ENCODE measurements at regions not wholly inside any gene's neighbourhood (a gene's known extent, or its start where the extent isn't known, plus 50 kb on each side); places are given as distances from the start of the nearest gene placed in this dataset.

DNA sequence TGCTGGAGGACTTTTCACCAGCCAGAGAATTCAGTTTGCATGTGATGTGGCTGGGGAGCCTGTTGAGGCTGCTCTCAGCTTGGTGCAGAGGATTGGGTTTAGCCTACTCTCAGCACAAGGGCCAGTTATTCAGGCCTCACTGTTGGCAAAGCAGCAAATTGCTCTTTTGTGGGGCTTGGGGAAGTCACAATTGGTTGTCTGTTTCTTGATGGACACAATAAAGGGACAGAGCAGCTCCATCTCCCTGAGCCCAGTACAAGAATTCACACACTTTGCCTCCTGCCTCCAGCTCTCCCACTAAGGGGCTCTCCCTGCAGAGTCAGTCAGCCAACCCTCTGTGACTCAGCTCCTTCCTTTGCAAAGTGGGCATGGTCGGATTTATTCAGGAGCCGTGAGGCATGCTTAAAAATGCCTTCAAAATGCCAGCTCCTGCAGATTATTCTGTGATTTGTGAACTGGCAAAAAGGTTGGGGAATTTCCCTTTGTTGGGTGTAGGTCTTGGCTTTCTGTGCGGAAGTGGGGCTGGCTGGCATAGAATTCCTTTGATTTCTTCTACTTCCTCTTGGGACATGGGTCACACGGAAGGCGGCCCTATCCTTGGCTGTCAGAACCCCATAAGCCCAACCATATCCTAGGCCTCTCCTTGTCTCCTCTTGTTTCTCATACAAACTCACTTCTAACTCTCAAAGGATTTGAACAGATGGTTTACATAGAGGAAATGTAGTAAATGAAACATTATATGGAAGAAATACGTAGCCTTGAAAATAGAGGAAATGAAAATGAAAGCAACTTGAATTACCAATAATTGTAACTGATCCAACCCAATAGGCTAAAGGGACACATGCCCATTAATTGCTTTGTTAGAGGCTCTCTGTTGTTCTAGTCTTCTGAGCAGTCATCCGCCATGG lies 118.7 kb upstream of the CD180 start:
- H3K27ac ChIP-seq (ENCODE audit: low read depth, low read length), result no peak overlapping the region

DNA sequence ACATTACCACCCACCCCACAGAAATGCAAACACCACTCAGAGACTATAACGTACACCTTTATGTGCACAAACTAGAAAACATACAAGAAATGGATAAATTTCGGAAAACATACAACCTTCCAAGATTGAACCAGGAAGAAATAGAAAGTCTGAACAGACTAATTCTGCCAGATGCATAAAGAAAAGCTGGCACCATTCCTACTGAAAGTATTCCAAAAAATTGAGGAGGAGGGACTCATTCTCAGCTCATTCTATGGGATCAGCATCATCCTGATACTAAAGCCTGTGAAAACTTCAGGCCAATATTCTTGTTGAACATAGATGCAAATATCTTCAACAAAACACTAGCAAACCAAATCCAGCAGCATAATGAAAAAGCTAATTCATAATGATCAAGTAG lies 115.1 kb upstream of the CD180 start:
- no peak overlapping the region for H3K27ac ChIP-seq (ENCODE audit: low read depth, low read length)
- peaks cover 2% of the 10 kb centered on the region for H3K4me1 ChIP-seq (ENCODE audit: insufficient read depth, low read length)
- no peaks in the 10 kb centered on the region for H3K36me3 ChIP-seq (ENCODE audit: insufficient read depth, low read length)
- no peaks in the 10 kb centered on the region for H3K9me3 ChIP-seq (ENCODE audit: low read length)
- H3K4me3 ChIP-seq (ENCODE audit: low read depth in 1 of 2, low read length in 2 of 2), result no peak overlapping the region
- H3K9ac ChIP-seq (ENCODE audit: low read length), result no peak overlapping the region
- no peaks in the 10 kb centered on the region for H3K27me3 ChIP-seq (ENCODE audit: control insufficient read depth in 1 of 2, insufficient read depth in 2 of 2, low read length in 2 of 2)

More for the DNA sequence above, 118.7 kb upstream of the CD180 start:
- Histone ChIP-seq H3K4me1 (ENCODE audit: insufficient read depth, low read length) (no peaks in the 10 kb centered on the region), H3K27me3 (ENCODE audit: control insufficient read depth in 1 of 2, insufficient read depth in 2 of 2, low read length in 2 of 2) (no peaks in the 10 kb centered on the region), H3K36me3 (ENCODE audit: insufficient read depth, low read length) (no peaks in the 10 kb centered on the region), H3K9me3 (ENCODE audit: low read length) (no peaks in the 10 kb centered on the region), H3K9ac (ENCODE audit: low read length) (no peak overlapping the region), H3K4me3 (ENCODE audit: low read depth in 1 of 2, low read length in 2 of 2) (no peak overlapping the region)

DNA sequence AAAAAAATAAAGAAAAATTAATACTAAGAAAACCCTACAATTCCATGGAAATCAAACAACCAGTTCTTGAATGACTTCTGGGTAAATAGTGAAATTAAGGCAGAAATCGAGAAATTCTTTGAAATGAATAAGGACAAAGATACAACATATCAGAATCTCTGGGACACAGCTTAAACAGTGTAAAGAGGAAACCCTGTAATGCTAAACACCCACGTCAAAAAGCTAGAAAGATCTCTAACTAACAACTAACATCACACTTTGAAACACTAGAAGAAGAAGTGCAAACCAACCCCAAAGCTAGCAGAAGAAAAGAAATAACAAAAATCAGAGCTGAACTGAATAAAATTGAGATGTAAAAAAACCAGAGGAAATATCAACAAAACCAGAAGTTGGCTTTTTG lies 114.6 kb upstream of the CD180 start:
- no peaks in the 10 kb centered on the region for H3K9me3 ChIP-seq (ENCODE audit: low read length)
- H3K27ac ChIP-seq (ENCODE audit: low read depth, low read length), result no peak overlapping the region
- no peaks in the 10 kb centered on the region for H3K36me3 ChIP-seq (ENCODE audit: insufficient read depth, low read length)
- no peak overlapping the region for H3K9ac ChIP-seq (ENCODE audit: low read length)
- H3K4me1 ChIP-seq (ENCODE audit: insufficient read depth, low read length), result peaks cover 4% of the 10 kb centered on the region
- no peak overlapping the region for H3K4me3 ChIP-seq (ENCODE audit: low read depth in 1 of 2, low read length in 2 of 2)
- H3K27me3 ChIP-seq (ENCODE audit: control insufficient read depth in 1 of 2, insufficient read depth in 2 of 2, low read length in 2 of 2), result no peaks in the 10 kb centered on the region

DNA sequence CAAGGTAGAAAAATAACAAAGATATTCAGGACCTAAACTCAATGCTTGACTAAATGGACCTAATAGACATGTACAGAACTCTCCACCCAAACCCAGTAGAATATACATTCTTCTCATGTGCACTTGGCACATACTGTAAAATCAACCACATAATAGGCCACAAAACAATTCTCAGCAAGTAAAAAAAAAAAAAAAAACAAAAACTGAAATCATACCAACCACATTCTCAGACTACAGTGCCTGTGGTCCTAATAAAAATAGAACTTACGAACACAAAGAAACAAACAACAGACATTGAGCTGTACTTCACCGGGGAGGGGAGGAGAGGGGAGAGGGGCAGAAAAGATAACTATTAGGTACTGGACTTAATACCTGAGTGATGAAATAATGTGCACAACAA lies 114.1 kb upstream of the CD180 start:
- H3K27ac ChIP-seq (ENCODE audit: low read depth, low read length), result no peak overlapping the region
- H3K27me3 ChIP-seq (ENCODE audit: control insufficient read depth in 1 of 2, insufficient read depth in 2 of 2, low read length in 2 of 2), result no peaks in the 10 kb centered on the region
- no peak overlapping the region for H3K9ac ChIP-seq (ENCODE audit: low read length)
- no peak overlapping the region for H3K4me3 ChIP-seq (ENCODE audit: low read depth in 1 of 2, low read length in 2 of 2)
- H3K36me3 ChIP-seq (ENCODE audit: insufficient read depth, low read length), result no peaks in the 10 kb centered on the region
- H3K4me1 ChIP-seq (ENCODE audit: insufficient read depth, low read length), result peaks cover 8% of the 10 kb centered on the region
- H3K9me3 ChIP-seq (ENCODE audit: low read length), result no peaks in the 10 kb centered on the region

DNA sequence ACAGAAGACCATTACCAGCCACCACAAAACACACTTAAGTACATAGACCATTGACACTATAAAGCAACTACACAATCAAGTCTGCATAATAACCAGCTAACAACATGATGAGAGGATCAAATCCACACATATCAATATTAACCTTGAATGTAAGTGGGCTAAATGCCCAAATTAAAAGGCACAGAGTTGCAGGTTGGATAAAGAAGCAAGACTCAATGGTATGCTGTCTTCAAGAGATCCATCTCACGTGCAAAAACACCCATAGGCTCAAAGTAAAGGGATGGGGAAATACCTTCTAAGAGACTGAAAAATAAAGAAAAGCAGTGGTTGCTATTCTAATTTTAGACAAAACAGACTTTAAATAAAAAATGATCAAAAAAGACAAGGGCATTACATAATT lies 113.6 kb upstream of the CD180 start:
- H3K4me3 ChIP-seq (ENCODE audit: low read depth in 1 of 2, low read length in 2 of 2), result no peak overlapping the region
- H3K27me3 ChIP-seq (ENCODE audit: control insufficient read depth in 1 of 2, insufficient read depth in 2 of 2, low read length in 2 of 2), result no peaks in the 10 kb centered on the region
- no peaks in the 10 kb centered on the region for H3K36me3 ChIP-seq (ENCODE audit: insufficient read depth, low read length)
- no peak overlapping the region for H3K27ac ChIP-seq (ENCODE audit: low read depth, low read length)
- no peaks in the 10 kb centered on the region for H3K9me3 ChIP-seq (ENCODE audit: low read length)
- H3K4me1 ChIP-seq (ENCODE audit: insufficient read depth, low read length), result peaks cover 13% of the 10 kb centered on the region
- H3K9ac ChIP-seq (ENCODE audit: low read length), result no peak overlapping the region

DNA sequence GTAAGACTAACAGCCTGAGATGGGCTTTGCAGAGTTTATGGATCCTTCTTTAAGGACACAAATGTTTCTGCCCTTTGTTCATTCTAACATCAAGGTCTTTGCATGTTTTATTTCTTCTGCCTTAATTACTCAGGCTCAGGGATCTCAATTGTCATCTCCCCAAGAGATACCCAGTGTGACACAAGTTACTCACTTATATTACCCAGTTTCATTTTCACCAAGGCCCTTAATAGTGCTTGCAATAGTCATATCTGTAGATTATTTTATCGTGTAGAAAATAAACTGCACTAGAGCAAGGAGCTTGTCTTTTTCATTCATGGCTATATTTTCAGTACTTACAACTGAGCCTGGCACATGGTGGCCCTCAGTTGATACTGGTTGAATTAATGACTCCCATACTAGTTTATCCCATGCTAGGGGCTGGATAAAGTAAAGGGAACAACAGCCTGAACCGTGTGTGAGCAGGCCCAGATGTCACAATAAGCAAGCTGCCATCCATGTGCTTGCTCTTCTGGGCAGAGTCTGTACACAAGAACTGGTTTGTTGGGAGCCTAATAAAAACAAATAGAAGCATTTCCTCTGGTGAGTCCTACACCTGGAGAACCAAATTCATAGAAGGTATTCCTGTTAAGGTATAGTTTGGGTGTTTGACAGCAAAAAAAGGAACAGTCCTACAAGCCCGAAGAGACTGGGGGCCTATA lies 112.5 kb upstream of the CD180 start:
- Histone ChIP-seq H3K36me3 (ENCODE audit: insufficient read depth, low read length) (no peaks in the 10 kb centered on the region), H3K27ac (ENCODE audit: low read depth, low read length) (no peak overlapping the region), H3K4me3 (ENCODE audit: low read depth in 1 of 2, low read length in 2 of 2) (no peak overlapping the region), H3K9me3 (ENCODE audit: low read length) (no peaks in the 10 kb centered on the region), H3K27me3 (ENCODE audit: control insufficient read depth in 1 of 2, insufficient read depth in 2 of 2, low read length in 2 of 2) (no peaks in the 10 kb centered on the region), H3K4me1 (ENCODE audit: insufficient read depth, low read length) (peaks cover 21% of the 10 kb centered on the region), H3K9ac (ENCODE audit: low read length) (no peak overlapping the region)

DNA sequence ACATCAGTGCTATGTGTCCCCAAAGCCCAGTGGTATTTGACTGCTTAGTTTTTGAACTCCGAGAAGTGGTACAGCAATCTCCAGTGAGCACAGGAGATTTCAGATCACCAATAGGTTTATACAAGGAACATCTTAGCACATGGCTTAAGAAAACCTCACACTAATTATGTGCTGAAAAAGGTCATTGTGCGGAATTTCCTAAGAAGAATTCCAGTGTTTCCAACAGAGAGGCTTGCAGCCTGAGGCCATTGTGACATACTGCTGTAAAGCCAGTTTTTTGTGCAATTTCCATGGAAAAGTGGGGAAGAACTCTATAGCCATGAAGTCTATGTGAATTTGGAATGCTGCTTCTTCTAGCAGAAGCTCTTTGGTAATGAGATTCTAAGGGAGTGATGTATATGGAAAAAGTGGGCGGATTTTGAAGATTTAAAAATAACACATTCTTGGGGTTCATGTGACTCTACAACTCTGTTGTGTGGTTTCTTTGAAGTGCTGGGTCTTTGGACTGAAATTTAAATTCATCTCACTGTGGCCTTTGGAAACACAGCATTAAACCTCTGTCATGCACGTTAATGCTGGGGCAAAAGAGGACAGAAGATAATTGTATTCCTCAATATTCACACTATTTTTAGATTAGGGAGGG lies 110.5 kb upstream of the CD180 start:
- no peaks in the 10 kb centered on the region for H3K27me3 ChIP-seq (ENCODE audit: control insufficient read depth in 1 of 2, insufficient read depth in 2 of 2, low read length in 2 of 2)
- H3K27ac ChIP-seq (ENCODE audit: low read depth, low read length), result no peak overlapping the region
- H3K4me3 ChIP-seq (ENCODE audit: low read depth in 1 of 2, low read length in 2 of 2), result no peak overlapping the region
- H3K9me3 ChIP-seq (ENCODE audit: low read length), result no peaks in the 10 kb centered on the region
- H3K9ac ChIP-seq (ENCODE audit: low read length), result no peak overlapping the region
- H3K36me3 ChIP-seq (ENCODE audit: insufficient read depth, low read length), result no peaks in the 10 kb centered on the region
- H3K4me1 ChIP-seq (ENCODE audit: insufficient read depth, low read length), result peaks cover 27% of the 10 kb centered on the region

DNA sequence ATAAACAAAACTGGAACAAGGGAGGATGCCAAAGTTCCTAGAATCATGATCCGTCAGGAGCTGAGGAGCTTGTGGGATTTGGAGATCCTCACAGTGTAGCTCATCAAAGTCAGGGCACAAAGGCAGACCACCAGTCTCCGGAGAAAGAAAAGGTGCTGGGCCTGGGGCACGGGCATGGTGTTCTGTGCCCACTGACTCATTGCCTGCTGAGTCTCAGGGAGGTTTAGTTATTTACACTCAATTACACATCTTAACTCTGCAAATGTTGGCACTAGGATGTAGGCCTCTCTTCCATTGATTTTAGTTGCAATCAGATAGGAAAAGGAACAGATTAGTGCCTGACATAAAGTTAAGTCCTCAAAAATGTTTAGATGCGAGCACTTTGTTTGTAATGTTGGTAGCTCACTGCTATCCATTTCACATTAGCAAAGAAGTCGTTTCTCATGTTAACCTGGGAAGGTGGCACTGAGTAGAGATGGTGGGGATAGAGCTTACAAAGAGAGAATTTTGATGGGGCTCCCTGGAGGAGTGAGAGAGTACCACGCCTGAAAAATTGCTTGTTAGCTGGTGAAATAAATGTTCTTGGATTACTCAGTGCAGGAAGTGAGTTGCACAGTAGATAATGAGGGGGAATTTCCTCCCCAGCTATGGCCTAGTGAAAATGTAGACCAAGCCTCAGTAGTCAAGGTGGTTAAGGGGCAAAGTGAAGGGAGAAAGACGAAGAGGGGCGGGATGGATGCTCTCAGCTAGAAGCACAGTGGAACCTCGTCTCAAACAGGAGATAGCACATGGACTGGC lies 109.5 kb upstream of the CD180 start:
- no peaks in the 10 kb centered on the region for H3K27me3 ChIP-seq (ENCODE audit: control insufficient read depth in 1 of 2, insufficient read depth in 2 of 2, low read length in 2 of 2)
- no peak overlapping the region for H3K9ac ChIP-seq (ENCODE audit: low read length)
- peaks cover 34% of the 10 kb centered on the region for H3K4me1 ChIP-seq (ENCODE audit: insufficient read depth, low read length)
- H3K27ac ChIP-seq (ENCODE audit: low read depth, low read length), result no peak overlapping the region
- no peaks in the 10 kb centered on the region for H3K9me3 ChIP-seq (ENCODE audit: low read length)
- no peaks in the 10 kb centered on the region for H3K36me3 ChIP-seq (ENCODE audit: insufficient read depth, low read length)
- H3K4me3 ChIP-seq (ENCODE audit: low read depth in 1 of 2, low read length in 2 of 2), result no peak overlapping the region

DNA sequence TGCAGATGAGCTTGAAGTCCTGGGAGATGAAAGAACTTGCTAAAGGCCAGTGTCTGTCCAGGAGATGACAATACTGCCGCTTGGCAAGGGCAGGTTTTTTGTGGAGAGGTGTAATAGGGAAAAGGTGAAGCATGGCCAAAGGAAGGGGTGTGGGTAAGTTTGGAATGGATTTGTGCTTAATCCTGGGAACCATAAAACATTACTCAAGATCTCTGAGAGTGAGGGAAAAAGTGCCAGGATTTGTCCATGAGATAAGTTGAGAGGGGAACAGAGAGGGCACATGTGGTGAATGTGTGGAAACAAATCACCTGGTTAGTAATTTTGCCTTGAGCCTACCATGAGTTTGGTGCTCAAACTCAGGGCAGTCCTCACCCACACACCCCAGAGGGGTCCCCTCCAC lies 108.8 kb upstream of the CD180 start:
- no peak overlapping the region for H3K4me3 ChIP-seq (ENCODE audit: low read depth in 1 of 2, low read length in 2 of 2)
- H3K36me3 ChIP-seq (ENCODE audit: insufficient read depth, low read length), result no peaks in the 10 kb centered on the region
- peaks cover 41% of the 10 kb centered on the region for H3K4me1 ChIP-seq (ENCODE audit: insufficient read depth, low read length)
- H3K27ac ChIP-seq (ENCODE audit: low read depth, low read length), result no peak overlapping the region
- H3K27me3 ChIP-seq (ENCODE audit: control insufficient read depth in 1 of 2, insufficient read depth in 2 of 2, low read length in 2 of 2), result no peaks in the 10 kb centered on the region
- H3K9ac ChIP-seq (ENCODE audit: low read length), result no peak overlapping the region
- no peaks in the 10 kb centered on the region for H3K9me3 ChIP-seq (ENCODE audit: low read length)

DNA sequence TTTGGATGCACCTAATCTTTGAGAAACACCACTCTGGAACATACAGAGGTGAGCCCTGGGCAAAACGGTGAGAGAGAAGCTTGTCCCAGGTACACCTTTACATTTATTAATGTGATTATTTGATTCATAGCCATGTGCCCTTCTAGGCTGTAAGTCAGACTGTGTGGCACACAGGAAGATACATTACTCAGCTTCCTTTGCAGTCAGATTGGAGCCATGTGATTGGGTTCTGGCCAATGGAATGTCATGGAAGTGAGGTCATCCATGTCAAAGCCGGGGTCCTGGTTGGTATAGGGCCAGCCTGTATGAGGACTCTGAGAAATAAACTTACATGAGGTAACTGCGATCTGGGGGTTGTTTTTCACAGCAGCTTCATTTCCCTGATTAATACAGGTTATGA lies 106.8 kb upstream of the CD180 start:
- no peak overlapping the region for H3K4me3 ChIP-seq (ENCODE audit: low read depth in 1 of 2, low read length in 2 of 2)
- peaks cover 55% of the 10 kb centered on the region for H3K4me1 ChIP-seq (ENCODE audit: insufficient read depth, low read length)
- no peak overlapping the region for H3K9ac ChIP-seq (ENCODE audit: low read length)
- no peaks in the 10 kb centered on the region for H3K27me3 ChIP-seq (ENCODE audit: control insufficient read depth in 1 of 2, insufficient read depth in 2 of 2, low read length in 2 of 2)
- H3K27ac ChIP-seq (ENCODE audit: low read depth, low read length), result peak overlapping the region; percentile 15
- no peaks in the 10 kb centered on the region for H3K9me3 ChIP-seq (ENCODE audit: low read length)
- H3K36me3 ChIP-seq (ENCODE audit: insufficient read depth, low read length), result no peaks in the 10 kb centered on the region

Data from muscle layer of colon (tissue), 2 donors.